ENCODE measurements at regions not wholly inside any gene's neighbourhood (a gene's known extent, or its start where the extent isn't known, plus 50 kb on each side); places are given as distances from the start of the nearest gene placed in this dataset.

- no TSS peak for BruUV-seq (replicated peaks)
- H3K4me1 Mint-ChIP-seq (ENCODE audit: low read depth, unreplicated experiment), result peaks cover 17% of the 10 kb centered on the region
- Histone ChIP-seq H3K4me3 (ENCODE audit: low read depth, low read length) (no peak overlapping the region), H3K9me3 (no peaks in the 10 kb centered on the region), H3K4me1 (peaks cover 14% of the 10 kb centered on the region), H3K36me3 (ENCODE audit: control insufficient read depth, insufficient read depth, low read length) (no peaks in the 10 kb centered on the region), H3K27me3 (replicated peaks; ENCODE audit: control insufficient read depth, insufficient read depth, low read length) (no peaks in the 10 kb centered on the region)
- ChIA-PET POLR2A (no interaction called here), CTCF (no interaction called here)
- no peak for DNase-seq
- H3K9me3 Mint-ChIP-seq (ENCODE audit: unreplicated experiment), result peaks cover 8% of the 10 kb centered on the region
- TF ChIP-seq, protein P1, sequence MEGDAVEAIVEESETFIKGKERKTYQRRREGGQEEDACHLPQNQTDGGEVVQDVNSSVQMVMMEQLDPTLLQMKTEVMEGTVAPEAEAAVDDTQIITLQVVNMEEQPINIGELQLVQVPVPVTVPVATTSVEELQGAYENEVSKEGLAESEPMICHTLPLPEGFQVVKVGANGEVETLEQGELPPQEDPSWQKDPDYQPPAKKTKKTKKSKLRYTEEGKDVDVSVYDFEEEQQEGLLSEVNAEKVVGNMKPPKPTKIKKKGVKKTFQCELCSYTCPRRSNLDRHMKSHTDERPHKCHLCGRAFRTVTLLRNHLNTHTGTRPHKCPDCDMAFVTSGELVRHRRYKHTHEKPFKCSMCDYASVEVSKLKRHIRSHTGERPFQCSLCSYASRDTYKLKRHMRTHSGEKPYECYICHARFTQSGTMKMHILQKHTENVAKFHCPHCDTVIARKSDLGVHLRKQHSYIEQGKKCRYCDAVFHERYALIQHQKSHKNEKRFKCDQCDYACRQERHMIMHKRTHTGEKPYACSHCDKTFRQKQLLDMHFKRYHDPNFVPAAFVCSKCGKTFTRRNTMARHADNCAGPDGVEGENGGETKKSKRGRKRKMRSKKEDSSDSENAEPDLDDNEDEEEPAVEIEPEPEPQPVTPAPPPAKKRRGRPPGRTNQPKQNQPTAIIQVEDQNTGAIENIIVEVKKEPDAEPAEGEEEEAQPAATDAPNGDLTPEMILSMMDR (IDR thresholded peaks at IDR 0.05; ENCODE audit: insufficient read depth in 1 of 2, low read depth in 1 of 2, low read length in 1 of 2, severe bottlenecking in 1 of 2, unreplicated experiment in 1 of 2), result no peak
- no peak overlapping the region for H3K27ac Mint-ChIP-seq (ENCODE audit: unreplicated experiment)
- intact Hi-C loops (cut with micrococcal nuclease; ENCODE audit: unreplicated experiment), result no loop called here
- H3K27me3 Mint-ChIP-seq (ENCODE audit: insufficient read depth, unreplicated experiment), result no peaks in the 10 kb centered on the region
- no peak overlapping the region for H3K4me3 Mint-ChIP-seq (ENCODE audit: unreplicated experiment)
- no peaks in the 10 kb centered on the region for H3K36me3 Mint-ChIP-seq (ENCODE audit: insufficient read depth, unreplicated experiment)
Measured at GRCh38 chr5:83785176-83785668, 64.6 kb upstream of the HAPLN1 start.

GRCh38 chr5:83780699-83781350 is 60.2 kb upstream of the HAPLN1 start:
- Histone ChIP-seq H3K36me3 (ENCODE audit: control insufficient read depth, insufficient read depth, low read length) (no peaks in the 10 kb centered on the region; the same call in 1 of the 2 replicates), H3K4me1 (peaks cover 21% of the 10 kb centered on the region), H3K9me3 (no peaks in the 10 kb centered on the region), H3K27me3 (replicated peaks; ENCODE audit: control insufficient read depth, insufficient read depth, low read length) (no peaks in the 10 kb centered on the region), H3K4me3 (ENCODE audit: low read depth, low read length) (no peak overlapping the region)
- H3K27me3 Mint-ChIP-seq (ENCODE audit: insufficient read depth, unreplicated experiment), result no peaks in the 10 kb centered on the region
- no TSS peak for BruUV-seq (replicated peaks)
- TF ChIP-seq, protein P1 (IDR thresholded peaks at IDR 0.05; ENCODE audit: insufficient read depth in 1 of 2, low read depth in 1 of 2, low read length in 1 of 2, severe bottlenecking in 1 of 2, unreplicated experiment in 1 of 2), result no peak
- peaks cover 5% of the 10 kb centered on the region for H3K9me3 Mint-ChIP-seq (ENCODE audit: unreplicated experiment)
- H3K4me3 Mint-ChIP-seq (ENCODE audit: unreplicated experiment), result no peak overlapping the region
- CTCF ChIA-PET, result no interaction called here
- intact Hi-C loops (cut with micrococcal nuclease; ENCODE audit: unreplicated experiment), result loop anchor here (5.0 kb wide), 1 partner anchor 59 kb away; the partner anchor contains the start of gene HAPLN1
- no peak for DNase-seq
- H3K4me1 Mint-ChIP-seq (ENCODE audit: low read depth, unreplicated experiment), result peaks cover 25% of the 10 kb centered on the region
- H3K27ac Mint-ChIP-seq (ENCODE audit: unreplicated experiment), result no peak overlapping the region
- POLR2A ChIA-PET, result no interaction called here
- H3K36me3 Mint-ChIP-seq (ENCODE audit: insufficient read depth, unreplicated experiment), result no peaks in the 10 kb centered on the region

DNA sequence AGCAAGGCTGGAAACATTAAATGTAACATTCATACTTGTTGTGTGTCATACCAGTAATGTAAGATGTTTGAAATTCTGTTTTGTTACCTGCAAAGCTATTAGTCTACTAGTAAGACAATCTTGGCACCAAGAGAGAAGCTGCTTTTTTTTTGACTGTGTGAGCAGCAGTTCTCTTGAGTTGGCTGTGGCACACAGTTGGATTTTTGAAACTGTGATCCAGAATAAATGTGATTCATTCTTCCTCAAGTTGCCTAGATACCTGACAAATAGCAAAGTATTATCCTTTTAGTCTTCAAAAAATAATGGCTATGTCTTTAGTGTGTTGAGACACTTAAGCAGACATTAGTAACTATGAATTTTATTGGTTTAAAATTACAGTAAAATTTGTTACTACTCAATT is 57.2 kb upstream of the HAPLN1 start:
- H3K9me3 Mint-ChIP-seq (ENCODE audit: unreplicated experiment), result peaks cover 19% of the 10 kb centered on the region
- intact Hi-C loops (cut with micrococcal nuclease; ENCODE audit: unreplicated experiment), result no loop called here
- no peak overlapping the region for H3K4me3 Mint-ChIP-seq (ENCODE audit: unreplicated experiment)
- H3K27me3 ChIP-seq (replicated peaks; ENCODE audit: control insufficient read depth, insufficient read depth, low read length), result no peaks in the 10 kb centered on the region
- no peak overlapping the region for H3K27ac Mint-ChIP-seq (ENCODE audit: unreplicated experiment)
- peaks cover 28% of the 10 kb centered on the region for H3K4me1 ChIP-seq
- no peaks in the 10 kb centered on the region for H3K9me3 ChIP-seq
- TF ChIP-seq, protein P1 (IDR thresholded peaks at IDR 0.05; ENCODE audit: insufficient read depth in 1 of 2, low read depth in 1 of 2, low read length in 1 of 2, severe bottlenecking in 1 of 2, unreplicated experiment in 1 of 2), result no peak
- no peaks in the 10 kb centered on the region; the same call in 1 of the 2 replicates for H3K36me3 ChIP-seq (ENCODE audit: control insufficient read depth, insufficient read depth, low read length)
- H3K4me3 ChIP-seq (ENCODE audit: low read depth, low read length), result no peak overlapping the region
- ChIA-PET POLR2A (no interaction called here), CTCF (no interaction called here)
- H3K27me3 Mint-ChIP-seq (ENCODE audit: insufficient read depth, unreplicated experiment), result no peaks in the 10 kb centered on the region
- no peaks in the 10 kb centered on the region for H3K36me3 Mint-ChIP-seq (ENCODE audit: insufficient read depth, unreplicated experiment)
- BruUV-seq (replicated peaks), result no TSS peak
- DNase-seq, result no peak
- H3K4me1 Mint-ChIP-seq (ENCODE audit: low read depth, unreplicated experiment), result peaks cover 26% of the 10 kb centered on the region

Data from Caco-2 (cell line).